LoVo (cell line): ENCODE measurements at regions not wholly inside any gene's neighbourhood (a gene's known extent, or its start where the extent isn't known, plus 50 kb on each side); places are given as distances from the start of the nearest gene placed in this dataset.
"Not testable (repeated sequence)": the region's sequence is repeated elsewhere in the genome, so short reads cannot be mapped to it uniquely, and the experiment has no call there.

ENCODE experiments used
- DNase-seq: peaks from one replicate; pipeline ENCODE4 v3.0.0-alpha.2; 2016; ENCODE audit warnings: low spot score

DNA sequence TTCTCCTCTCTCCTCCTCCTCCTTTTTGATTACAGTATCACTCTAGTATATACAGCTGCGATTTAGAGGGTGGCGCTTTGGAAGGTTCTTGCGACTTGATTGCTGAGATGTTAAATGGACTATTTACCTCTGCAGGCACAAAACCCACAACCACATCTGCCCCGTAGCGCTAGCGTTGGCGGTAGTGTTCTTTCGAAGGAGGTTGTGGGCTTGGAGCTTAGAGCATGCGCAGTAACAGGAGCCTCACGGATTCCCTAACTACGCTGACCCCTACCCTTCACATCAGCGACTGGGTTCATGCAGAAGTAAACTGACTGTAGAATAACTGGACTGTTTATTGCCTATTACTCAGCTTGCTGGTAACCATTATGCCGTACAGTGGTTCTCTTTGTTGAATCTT lies 58.0 kb downstream of the CGGBP1 start:
- DNase-seq: no peak

DNA sequence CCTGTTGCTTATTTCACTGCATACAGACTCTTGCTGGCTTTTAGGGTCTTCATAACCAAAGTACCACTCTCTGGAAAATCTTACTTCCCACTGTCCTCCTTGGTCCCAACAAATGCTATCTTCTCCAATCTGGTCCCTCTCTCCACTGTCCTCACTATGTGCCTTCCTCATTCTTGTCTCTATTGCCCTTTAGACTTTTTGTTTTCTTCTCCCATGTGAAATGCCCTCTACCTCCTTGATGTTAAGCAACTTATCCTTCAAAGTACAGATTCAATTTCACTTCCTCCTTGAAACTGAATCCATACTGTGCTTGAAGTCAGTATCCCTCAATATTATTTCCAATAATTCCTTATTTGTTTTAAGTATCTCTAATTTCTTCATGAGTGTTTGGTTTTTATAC lies 60.8 kb downstream of the CGGBP1 start:
- no peak for DNase-seq

DNA sequence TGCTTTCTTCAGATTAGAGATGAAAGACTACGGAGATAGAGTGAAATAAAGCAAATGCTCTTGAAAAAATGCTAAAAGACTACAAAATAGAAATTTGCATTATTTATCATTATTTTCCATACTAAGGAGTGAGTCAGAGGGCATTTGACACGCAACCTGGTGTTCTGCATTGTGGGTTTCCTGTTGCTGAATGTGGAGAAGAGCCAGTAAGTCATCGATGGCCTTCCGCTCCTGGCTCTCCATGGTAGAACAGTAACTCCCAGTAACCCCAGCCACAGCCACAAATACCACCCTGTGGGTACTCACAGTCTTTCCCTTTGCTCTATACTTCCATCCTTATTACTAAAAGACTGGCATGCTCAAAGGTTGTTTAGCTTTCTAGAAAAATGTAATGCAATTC lies 61.5 kb downstream of the CGGBP1 start:
- no peak for DNase-seq

DNA sequence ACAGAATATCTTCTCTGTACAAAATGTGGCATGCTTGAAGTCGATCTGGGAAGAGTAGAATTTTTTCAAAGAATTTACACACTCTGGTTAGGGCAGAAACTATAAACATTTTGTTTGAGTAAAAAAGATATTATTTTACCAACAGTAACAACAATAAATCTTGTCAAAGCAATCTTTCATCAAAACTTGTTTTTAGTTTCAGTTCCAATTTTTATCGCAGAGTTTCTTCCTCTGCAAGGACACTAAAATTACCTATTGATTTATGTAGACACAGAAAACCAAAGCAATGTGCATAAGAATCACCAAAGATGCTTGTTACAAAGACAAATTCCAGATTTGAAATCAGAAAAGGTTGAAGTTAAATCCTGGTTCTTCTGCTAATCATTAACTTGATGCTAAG lies 61.9 kb downstream of the CGGBP1 start:
- no peak for DNase-seq

DNA sequence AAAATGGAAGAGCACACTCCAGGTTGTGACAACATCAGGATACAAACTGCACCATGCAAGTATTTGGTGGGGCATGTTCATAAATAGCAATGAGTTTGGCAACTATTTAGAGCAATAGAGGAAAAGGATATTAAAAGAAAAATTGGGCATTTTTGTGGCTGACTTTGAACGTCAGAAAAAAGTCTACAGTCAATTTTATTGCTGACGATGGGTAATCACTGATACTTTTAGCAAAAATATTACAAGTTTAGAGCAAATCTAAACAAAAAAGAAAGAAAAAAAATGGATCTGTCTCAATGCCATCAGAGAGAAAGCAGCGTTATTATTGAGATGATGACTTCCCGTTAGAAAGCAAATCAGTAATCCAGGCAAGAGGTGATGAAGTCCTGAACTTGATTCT lies 65.2 kb downstream of the CGGBP1 start:
- DNase-seq: no peak

DNA sequence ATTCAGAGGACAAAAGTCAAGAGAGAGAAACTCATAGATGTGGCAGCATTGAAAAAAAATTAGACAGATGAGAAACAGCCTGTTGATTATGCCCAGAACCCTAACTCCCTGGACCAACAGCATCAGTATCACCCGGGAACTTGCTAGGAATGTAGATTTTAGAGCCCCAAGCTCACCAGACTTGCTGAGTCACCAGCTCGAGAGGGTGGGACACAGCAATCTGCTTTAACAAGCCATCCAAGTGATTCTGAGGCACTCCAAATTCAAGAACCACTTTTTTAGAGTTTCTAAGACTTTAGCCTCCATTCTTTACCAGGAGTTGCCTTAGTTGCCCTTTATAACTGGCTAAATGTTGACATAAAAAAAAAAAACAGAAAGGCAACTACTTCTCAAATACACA lies 70.9 kb downstream of the CGGBP1 start:
- DNase-seq: no peak

DNA sequence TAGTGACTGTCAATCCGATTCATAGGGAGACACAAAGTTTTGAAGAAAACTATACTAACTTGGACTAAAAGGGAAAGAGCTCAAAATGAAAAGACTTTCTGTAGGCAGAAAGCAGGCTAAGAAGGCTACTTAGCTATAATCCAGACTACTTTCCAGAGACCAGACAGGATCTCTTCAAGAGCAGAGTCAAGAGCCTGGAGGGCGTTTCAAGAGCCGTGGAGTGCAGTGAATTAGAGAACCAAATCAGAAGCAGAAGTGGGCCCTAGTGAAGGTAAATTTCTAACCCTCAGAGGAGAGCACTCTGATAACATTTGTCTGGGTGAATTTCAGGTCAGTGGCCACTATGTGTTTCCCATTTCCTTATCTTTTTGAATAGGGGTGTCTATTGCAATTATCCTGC lies 76.4 kb downstream of the CGGBP1 start:
- no peak for DNase-seq

DNA sequence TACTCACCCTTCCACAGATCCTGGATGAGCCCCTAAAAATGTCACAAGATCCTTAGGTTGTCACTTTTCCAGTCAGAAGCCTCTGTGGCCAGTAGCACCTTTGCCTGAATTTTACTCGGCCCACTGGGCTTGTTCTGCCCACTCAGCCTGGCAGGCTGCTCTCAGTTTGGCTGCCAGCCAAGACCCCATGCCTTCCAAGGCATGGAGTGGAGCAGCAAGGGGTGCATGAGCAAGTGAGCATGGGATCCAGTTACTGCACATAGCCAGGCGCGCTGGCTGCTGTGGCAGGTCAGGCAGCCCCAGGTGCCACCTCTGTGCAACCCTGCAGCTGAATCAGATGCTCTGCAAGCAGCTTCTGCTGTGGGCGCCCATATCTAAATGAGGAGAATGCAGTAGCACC lies 79.3 kb downstream of the CGGBP1 start:
- DNase-seq: no peak

DNA sequence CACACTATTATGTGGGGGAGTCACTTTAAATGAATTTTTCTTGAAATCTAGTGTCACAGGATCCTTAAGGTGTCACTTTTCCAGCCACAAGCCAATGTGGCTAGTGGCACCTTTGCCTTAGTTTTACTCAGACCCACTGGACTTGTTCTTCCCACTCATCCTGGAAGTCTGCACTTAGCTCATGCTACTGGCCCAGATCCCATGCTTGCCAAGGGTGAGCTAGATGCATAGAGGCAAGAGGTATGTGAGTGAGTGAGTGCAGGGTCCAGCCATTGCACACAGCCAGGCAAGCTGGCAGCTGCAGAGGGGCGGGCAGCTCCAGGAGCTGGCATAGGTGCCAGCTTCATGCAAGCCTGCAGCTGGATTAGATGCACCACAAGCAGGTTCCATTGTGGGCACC lies 81.0 kb downstream of the CGGBP1 start:
- DNase-seq: no peak

DNA sequence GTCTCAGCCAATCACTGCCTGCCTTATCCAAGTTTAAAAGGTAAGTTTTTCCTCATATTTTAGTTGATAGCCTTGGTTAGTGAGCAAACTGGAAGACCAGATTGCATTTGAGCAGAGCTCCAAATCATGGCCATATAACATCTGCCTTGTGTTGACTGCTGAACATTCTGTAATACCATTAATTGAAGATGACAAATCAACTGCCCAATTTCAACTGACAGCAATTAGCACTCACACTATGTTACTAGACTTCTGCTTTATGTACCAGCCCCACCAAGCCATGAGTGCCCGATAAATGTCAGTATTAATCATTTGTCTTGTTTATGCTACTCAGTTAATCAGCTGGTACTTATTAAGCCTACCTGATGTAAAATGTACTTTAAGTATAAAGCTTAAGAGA lies 83.1 kb downstream of the CGGBP1 start:
- DNase-seq: no peak

DNA sequence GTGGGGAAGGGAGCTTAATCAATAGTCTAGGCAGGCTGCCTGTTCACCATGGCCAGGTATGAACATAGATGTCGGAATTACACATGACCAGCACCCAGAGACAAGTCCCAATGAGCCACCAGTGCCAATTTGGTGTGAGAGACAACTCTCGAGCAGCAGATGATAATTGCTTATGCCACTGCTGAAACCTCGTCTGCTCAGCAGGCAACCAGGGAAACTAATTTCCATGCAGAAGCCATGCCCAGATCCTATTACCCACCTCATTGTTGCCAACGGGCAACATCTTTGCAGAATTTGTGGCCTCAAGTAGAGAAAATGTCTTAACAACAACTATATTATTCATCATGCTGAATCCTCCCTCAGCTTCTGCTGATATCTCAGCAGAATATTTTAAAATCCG lies 84.9 kb downstream of the CGGBP1 start:
- DNase-seq: no peak

DNA sequence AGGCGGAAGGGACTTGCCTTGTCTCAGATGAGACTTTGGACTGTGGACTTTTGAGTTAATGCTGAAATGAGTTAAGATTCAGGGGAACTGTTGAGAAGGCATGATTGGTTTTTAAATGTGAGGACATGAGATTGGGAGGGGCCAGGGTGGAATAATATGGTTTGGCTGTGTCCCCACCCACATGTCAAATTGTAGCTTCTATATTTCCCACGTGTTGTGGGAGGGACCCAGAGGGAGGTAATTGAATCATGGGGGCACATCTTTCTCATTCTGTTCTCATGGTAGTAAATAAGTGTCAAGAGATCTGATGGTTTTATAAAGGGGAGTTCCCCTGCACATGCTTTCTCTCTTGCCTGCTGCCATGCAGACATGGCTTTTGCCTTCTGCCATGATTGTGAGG lies 89.2 kb downstream of the CGGBP1 start:
- DNase-seq: no peak

DNA sequence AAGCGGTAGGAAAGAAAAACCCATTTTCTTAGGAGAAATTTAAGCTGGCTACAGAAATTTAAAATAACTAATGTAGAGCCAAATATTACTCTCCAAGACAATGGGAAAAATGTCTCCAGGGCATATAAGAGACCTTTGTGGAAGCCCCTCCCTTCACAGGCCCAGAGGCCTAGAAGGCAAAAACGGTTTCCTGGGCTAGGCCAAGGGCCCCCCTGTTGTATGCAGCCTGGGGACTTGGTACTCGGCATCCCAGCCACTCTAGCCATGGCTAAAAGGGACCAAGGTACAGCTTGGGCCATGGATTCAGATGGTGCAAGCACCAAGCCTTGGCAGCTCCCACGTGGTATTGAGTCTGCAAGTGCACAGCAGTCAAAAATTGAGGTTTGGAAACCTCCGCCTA lies 90.1 kb downstream of the CGGBP1 start:
- no peak for DNase-seq

DNA sequence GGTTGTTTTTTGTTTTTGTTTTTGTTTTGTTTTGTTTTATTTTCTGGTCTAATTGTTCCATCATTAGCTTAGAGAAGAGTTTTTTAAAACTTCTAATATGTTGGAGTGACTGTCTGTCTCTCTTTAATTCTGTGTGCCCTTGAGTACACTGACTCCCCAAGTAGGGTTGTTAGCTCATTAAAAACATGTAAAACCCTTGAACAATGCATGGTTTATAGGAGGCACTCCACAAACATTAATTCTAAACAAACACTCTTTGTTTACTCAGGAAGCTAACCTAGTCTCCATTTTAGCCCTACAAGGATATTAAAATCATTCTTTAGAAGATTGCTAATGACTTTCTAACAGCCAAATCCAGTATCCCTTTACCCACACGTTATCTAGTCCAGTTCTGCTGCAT lies 100.5 kb downstream of the CGGBP1 start:
- DNase-seq: no peak

DNA sequence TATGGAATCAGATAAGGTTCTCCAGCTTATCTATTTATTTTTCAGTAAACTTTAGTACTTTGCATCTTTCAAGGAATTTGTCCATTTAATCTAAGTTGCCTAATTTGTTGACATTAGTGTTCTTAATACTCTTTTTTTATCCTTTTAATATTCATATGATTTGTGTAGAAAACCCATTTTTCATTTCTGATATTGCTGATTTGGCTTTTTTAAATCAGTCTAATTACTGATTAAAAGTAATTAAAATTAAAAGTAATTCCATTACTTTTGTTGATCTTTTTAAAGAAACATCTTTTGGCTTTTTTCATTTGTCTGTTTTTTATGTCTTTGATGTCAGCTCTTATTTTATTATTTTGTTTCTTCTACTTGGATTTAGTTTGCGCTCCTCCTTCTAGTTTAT lies 101.2 kb downstream of the CGGBP1 start:
- no peak for DNase-seq

DNA sequence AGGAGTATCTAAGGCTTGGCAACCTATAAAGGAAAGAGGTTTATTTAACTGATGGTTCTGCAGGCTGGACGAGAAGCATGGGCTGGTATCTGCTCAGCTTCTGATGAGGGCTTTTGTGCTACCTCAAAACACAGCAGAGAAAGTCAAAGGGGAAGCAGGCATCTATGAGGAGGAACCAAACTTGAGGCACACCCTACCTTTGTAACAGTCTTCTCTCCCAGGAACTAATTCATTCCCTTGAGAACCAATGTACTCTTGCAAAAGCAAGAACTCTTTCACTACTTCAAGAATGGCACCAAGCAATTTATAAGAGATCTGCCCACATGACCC lies 109.0 kb downstream of the CGGBP1 start:
- DNase-seq: no peak

DNA sequence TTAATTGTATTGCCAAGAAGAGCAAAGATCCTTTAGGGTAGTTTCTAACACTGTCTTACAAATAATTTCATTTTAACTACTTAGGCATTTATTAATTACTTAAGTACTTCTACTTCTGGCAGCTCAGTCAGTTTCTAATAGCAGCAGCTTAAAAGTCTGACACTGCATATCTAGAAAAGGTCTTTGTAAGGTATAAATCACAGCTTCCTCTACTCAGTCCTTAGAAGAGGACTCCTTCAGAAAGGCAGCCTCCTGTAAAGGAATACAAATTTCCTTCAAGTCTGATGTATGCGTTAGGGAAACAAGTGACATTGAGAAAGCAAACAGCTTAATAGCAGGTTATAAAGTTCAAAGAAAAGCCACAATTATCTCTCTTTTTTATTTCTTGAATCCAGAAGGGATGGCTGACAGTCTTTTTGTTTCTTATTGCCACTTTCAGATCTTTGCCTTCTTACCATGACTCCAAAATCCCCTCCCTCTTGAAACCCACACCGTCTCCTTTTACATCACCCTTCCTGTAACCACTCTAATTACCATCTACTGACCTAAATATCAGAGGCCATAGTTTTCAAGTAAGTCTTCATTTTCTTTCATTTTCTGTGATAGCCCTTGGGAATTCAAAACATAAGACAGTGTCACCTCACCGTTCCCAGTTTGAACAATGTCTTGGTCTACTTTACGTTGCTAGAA lies 109.5 kb downstream of the CGGBP1 start:
- no peak for DNase-seq

DNA sequence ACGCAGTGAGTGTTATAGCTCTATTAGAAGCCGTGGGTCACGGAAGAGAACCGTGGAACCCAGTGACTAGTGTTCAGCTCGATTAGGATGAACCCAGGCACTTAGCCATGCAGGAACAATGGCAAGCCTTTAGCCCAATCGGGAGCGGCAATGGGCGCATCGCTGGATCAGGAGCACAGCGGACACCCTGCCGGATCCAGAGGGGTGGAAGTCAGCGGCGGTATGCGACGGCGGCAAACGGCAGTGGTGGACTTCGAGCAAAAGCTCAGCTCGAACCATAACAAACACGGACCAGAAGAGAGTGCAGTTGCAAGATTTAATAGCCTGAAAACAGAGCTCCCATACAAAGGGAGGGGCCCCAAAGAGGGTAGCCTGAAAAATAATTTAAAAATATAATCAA lies 112.8 kb downstream of the CGGBP1 start:
- not testable (repeated sequence) for DNase-seq

DNA sequence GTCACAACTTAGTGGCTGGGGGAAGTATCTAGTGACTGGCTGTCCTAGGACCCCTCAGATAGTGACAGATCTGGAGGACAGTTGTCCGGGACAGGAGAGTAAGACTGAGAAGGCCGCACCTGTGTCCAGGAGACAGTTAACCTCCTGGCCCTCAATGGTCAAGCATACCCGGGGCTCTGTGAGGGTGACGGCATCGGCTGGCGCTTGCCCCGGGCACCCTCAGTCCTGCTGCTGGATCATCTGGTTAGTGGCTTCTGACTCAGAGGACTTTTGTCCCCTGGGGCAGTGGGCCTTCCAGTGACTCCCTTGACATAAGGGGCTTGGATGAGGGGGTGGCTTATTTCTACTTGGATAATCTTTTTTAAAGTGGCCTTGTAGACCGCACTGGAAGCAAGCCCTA lies 116.5 kb downstream of the CGGBP1 start:
- DNase-seq: not testable (repeated sequence)

DNA sequence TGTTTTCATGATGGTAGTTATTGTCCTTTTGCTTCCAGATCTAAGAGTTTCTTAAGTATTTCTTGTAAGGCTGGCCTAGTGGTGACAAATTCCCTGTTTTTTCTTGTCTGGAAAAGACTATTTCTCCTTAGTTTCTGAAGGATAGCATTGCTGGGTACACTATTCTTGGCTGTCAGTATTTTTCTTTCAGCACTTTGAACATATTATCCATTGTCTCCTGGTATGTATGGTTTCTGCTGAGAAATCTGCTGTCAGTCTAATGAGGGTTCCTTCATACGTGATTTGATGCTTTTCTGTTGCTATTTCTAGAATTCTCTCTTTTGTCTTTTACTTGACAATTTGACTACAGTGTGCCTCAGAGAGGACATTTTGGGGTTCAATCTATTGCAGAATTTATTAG lies 134.3 kb downstream of the CGGBP1 start:
- DNase-seq: no peak

DNA sequence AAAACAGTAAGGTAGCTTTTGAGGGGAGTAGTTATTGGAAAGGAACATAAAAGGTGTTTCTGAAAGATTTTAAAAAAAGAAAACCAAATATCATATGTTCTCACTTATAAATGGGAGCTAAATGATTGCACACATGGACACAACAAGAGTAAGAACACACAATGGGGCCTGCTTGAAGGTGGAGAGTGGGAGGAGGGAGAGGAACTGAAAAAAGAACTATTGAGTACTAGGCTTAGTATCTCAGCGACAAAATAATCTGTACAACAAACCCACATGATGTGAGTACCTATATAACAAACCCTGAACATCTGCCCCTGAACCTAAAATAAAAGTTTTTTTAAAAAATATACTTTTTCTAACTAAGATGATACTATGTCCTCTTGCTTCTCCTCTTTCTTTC lies 138.3 kb downstream of the CGGBP1 start:
- DNase-seq: no peak

DNA sequence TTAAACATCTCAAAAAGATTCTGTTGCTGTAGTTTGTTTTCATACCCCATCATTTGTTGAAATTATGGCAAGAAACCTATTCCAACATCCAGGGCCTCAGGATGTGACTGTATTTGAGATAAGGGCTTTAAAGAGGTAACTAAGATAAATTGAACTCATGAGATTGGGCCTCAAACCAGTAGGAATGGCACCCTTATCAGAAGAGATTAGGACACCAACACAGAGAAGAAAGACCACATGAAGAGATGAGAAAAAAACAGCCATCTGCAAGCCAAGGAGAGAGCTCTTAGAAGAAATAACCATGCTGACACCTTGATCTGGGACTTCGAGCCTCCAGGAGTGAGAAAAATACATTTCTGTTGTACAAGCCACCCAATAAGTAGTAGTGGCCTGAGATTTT lies 157.7 kb downstream of the CGGBP1 start:
- DNase-seq: no peak

DNA sequence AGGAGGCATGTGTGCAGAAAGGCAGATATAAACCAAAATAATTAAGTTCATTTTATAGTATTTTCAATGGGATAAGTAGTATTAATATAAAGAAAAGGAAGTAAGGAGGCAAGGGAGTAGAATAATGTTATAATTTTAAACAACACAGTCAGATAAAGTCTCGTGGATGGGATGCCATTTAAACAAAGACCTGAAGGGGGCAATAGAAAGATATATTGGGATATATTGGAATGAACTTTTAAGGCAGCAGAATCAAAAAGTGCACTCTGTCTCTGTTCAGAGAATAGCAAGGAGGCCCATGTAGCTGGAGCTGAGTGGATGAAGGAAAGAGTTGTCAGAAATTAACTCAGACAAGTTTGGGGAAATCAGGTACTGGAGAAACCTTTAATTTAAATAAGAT lies 158.7 kb downstream of the CGGBP1 start:
- DNase-seq: no peak

DNA sequence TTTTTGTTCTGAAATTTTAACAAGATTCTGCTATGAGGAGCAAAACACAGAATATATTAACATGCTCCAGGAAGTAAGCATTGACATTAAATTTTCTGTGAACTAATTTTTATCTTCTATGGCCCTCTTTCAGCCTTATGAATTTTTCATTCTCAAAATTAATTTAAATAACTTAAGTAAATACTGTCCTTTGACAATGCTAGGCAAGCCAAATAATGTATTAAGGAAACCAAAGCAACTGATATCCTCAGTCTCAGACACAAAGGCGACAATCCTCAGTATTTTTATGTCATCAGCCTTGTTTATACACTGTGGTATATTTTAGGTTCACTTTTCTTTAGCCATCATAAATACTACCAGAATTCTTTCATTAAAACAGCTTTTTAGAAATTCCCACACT lies 159.8 kb downstream of the CGGBP1 start:
- no peak for DNase-seq

DNA sequence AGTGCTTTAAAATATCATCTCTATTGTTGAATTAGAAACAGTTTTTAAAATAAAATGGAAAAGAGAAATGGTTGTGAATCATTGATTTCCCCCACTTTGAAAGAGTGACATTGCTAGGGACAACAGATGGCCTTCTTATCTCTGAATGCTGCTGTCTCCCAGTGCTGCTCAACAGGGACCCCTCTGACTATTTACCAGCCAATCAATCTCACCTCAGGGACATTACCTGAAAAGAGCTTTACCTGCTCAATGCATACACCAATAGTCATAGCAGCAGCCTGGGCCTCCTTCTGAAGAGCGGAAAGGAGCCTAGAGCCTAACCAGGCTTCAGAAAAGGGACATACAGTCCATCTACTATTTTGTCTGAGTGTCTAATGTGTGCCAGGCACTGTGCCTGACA lies 162.8 kb downstream of the CGGBP1 start:
- DNase-seq: no peak
